KMS-11 (cell line): ENCODE measurements at regions not wholly inside any gene's neighbourhood (a gene's known extent, or its start where the extent isn't known, plus 50 kb on each side); places are given as distances from the start of the nearest gene placed in this dataset.
"Not testable (repeated sequence)": the region's sequence is repeated elsewhere in the genome, so short reads cannot be mapped to it uniquely, and the experiment has no call there.

ENCODE experiments used
- H2AFZ ChIP-seq: fragments of 200-600 bp; sonication (generic); 2 replicates; pipeline ENCODE4 v1.6.1; 2016; ENCODE audit warnings: antibody characterized with exemption, mixed run types, low read depth
- H3K27ac ChIP-seq: fragments of 200-600 bp; sonication (generic); 2 replicates; pipeline ENCODE4 v1.6.1; 2016; ENCODE audit warnings: mild to moderate bottlenecking, mixed run types
- H3K27me3 ChIP-seq: fragments of 200-600 bp; sonication (generic); 2 replicates; pipeline ENCODE4 v1.6.1; 2017; ENCODE audit warnings: mild to moderate bottlenecking, low read depth, mixed run types, moderate library complexity; ENCODE audit not compliant: insufficient read depth
- H3K36me3 ChIP-seq: fragments of 200-600 bp; sonication (generic); 2 replicates; pipeline ENCODE4 v1.6.1; 2017; ENCODE audit warnings: mild to moderate bottlenecking, mixed run types; ENCODE audit not compliant: insufficient read depth
- H3K4me1 ChIP-seq: fragments of 200-600 bp; sonication (generic); 2 replicates; pipeline ENCODE4 v1.6.1; 2016; ENCODE audit warnings: mild to moderate bottlenecking, low read depth, mixed run types; ENCODE audit not compliant: poor library complexity, severe bottlenecking
- H3K4me2 ChIP-seq: fragments of 200-600 bp; sonication (generic); 2 replicates; pipeline ENCODE4 v1.7.0; 2016; ENCODE audit warnings: mild to moderate bottlenecking, mixed run types
- H3K4me3 ChIP-seq: fragments of 200-600 bp; sonication (generic); IDR thresholded peaks from 2 replicates; pipeline ENCODE4 v1.6.1; 2017; ENCODE audit warnings: low read depth, low read length, mixed read lengths; ENCODE audit not compliant: insufficient read depth
- H3K79me2 ChIP-seq: fragments of 200-600 bp; sonication (generic); 2 replicates; pipeline ENCODE4 v1.6.1; 2016; ENCODE audit warnings: low read depth, mixed run types; ENCODE audit not compliant: insufficient read depth
- H3K9ac ChIP-seq: fragments of 200-600 bp; sonication (generic); 2 replicates; pipeline ENCODE4 v1.6.1; 2016; ENCODE audit warnings: mild to moderate bottlenecking, mixed run types
- H4K20me1 ChIP-seq: fragments of 200-600 bp; sonication (generic); 2 replicates; pipeline ENCODE4 v1.6.1; 2016; ENCODE audit warnings: mild to moderate bottlenecking, mixed run types; ENCODE audit not compliant: insufficient read depth
- TF ChIP-seq, protein P1 (sequence below): fragments of 200-600 bp; sonication (generic); conservative IDR thresholded peaks from 2 replicates; pipeline ENCODE4 v1.6.1; 2017; ENCODE audit warnings: low read depth, mild to moderate bottlenecking, antibody characterized with exemption, low read length, moderate library complexity, mixed read lengths

DNA sequence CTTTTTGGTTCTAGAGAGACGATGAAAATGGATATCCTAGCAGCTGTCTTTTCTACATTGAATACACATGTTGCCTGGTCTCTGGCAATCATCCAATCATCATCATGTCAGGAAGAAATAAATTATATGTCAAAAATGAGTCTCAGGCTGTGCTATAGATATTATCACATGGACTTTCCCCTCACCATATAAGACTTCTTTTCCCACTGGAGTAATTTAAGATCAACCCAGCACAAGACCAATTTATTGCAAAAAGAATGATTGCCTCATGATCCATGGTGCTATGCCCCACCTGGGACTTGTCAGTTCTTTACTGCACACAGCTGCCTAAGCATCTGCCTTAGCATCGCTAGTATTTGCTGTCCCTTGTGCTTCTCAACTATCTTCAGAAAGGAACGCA lies 783.7 kb upstream of the TMEFF2 start:
- H3K4me2 ChIP-seq, result no peak overlapping the region
- H3K36me3 ChIP-seq, result no peaks in the 10 kb centered on the region
- H3K4me3 ChIP-seq, result no peak overlapping the region
- no peaks in the 10 kb centered on the region for H3K4me1 ChIP-seq
- no peak overlapping the region for H3K27ac ChIP-seq
- no peaks in the 10 kb centered on the region for H4K20me1 ChIP-seq
- no peak overlapping the region for H2AFZ ChIP-seq
- no peak overlapping the region for H3K9ac ChIP-seq
- H3K79me2 ChIP-seq, result no peaks in the 10 kb centered on the region
- H3K27me3 ChIP-seq, result no peaks in the 10 kb centered on the region
- TF ChIP-seq, protein P1, sequence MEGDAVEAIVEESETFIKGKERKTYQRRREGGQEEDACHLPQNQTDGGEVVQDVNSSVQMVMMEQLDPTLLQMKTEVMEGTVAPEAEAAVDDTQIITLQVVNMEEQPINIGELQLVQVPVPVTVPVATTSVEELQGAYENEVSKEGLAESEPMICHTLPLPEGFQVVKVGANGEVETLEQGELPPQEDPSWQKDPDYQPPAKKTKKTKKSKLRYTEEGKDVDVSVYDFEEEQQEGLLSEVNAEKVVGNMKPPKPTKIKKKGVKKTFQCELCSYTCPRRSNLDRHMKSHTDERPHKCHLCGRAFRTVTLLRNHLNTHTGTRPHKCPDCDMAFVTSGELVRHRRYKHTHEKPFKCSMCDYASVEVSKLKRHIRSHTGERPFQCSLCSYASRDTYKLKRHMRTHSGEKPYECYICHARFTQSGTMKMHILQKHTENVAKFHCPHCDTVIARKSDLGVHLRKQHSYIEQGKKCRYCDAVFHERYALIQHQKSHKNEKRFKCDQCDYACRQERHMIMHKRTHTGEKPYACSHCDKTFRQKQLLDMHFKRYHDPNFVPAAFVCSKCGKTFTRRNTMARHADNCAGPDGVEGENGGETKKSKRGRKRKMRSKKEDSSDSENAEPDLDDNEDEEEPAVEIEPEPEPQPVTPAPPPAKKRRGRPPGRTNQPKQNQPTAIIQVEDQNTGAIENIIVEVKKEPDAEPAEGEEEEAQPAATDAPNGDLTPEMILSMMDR, result no peak

DNA sequence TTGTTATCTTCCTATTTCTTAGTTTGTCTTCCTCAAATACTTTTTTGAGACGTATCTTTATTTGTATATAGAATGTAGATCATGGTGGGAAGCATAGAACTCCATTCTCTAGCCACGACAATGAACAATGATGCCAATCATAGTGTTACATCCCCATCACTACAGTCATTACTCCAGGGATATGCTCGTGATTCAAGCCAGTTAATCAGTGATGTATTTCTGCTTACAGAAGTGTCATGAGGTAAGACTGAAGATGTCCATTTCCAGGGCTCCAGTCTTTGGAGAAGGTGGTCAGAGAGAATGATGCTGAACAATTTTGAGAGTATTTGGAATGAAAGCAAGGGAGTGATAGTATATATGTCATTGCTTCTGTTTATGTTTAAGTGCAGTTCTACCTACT lies 777.2 kb upstream of the TMEFF2 start:
- Histone ChIP-seq H3K4me3 (no peak overlapping the region), H3K27me3 (no peaks in the 10 kb centered on the region), H2AFZ (no peak overlapping the region), H3K27ac (no peak overlapping the region), H3K4me1 (no peaks in the 10 kb centered on the region), H3K9ac (no peak overlapping the region), H3K4me2 (no peak overlapping the region), H4K20me1 (no peaks in the 10 kb centered on the region), H3K79me2 (no peaks in the 10 kb centered on the region), H3K36me3 (no peaks in the 10 kb centered on the region)
- TF ChIP-seq, protein P1, result no peak

DNA sequence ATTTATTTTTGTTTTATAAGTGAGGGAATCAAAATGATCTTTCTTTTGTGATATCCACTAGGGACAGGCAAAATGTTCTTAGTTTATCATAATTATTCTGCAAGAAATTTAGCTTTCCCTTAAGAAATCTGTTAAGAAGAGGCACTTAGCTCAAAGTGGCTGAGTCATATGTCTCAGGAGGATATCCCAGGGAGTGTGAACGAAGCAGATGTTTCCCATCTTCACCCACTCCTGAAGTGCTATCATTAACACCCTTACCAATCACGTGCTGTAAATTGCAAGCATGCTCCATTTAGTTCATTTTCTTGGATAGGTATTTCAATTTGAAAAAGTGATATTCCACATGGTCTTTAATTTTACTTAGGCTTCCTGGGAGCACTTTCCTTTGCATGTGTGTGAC lies 774.3 kb upstream of the TMEFF2 start:
- Histone ChIP-seq H3K4me1 (no peaks in the 10 kb centered on the region), H3K36me3 (no peaks in the 10 kb centered on the region), H2AFZ (no peak overlapping the region), H3K9ac (no peak overlapping the region), H3K4me2 (no peak overlapping the region), H3K27ac (no peak overlapping the region), H3K79me2 (no peaks in the 10 kb centered on the region), H4K20me1 (no peaks in the 10 kb centered on the region), H3K4me3 (no peak overlapping the region), H3K27me3 (no peaks in the 10 kb centered on the region)
- TF ChIP-seq, protein P1, result no peak

DNA sequence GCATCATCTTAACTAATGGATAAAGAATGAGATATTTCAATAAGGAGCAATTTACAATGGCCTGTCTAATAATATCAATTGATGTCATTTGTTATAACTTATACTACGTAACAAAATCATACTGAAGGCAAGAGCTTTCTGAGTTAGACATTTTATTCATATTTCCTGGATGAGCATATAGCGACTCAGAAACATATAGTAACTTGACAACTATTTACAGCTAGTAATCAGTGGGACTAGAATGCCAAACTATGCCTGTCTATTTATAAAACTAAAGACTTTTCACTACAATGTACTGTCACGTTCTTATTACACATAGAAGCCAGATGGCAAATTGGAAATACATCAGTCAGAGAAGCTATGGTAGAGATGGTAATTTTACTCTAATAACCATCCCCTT lies 766.2 kb upstream of the TMEFF2 start:
- Histone ChIP-seq H2AFZ (no peak overlapping the region), H3K4me1 (no peaks in the 10 kb centered on the region), H4K20me1 (no peaks in the 10 kb centered on the region), H3K27me3 (no peaks in the 10 kb centered on the region), H3K27ac (no peak overlapping the region), H3K79me2 (no peaks in the 10 kb centered on the region), H3K9ac (no peak overlapping the region), H3K36me3 (no peaks in the 10 kb centered on the region), H3K4me2 (no peak overlapping the region), H3K4me3 (no peak overlapping the region)
- TF ChIP-seq, protein P1, result no peak

DNA sequence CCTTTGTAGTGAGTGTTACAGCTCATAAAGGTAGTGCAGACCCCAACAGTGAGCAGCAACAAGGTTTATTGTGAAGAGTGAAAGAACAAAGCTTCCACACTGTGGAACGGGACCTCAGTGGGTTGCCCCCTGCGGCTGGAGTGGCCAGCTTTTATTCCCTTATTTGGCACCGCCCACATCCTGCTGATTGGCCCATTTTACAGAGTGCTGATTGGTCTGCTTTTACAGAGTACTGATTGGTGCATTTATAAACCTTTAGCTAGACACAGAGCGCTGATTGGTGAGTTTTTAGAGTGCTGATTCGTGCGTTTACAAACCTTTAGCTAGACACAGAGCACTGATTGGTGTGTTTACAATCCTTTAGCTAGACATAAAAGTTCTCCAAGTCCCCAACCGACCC lies 763.9 kb upstream of the TMEFF2 start:
- H3K27me3 ChIP-seq, H3K4me3 ChIP-seq, H3K79me2 ChIP-seq, H3K27ac ChIP-seq, H3K9ac ChIP-seq, H3K36me3 ChIP-seq, H3K4me2 ChIP-seq, H4K20me1 ChIP-seq, H3K4me1 ChIP-seq, H2AFZ ChIP-seq: not testable (repeated sequence)
